Amygdala (tissue), 56 donors: ENCODE measurements at regions not wholly inside any gene's neighbourhood (a gene's known extent, or its start where the extent isn't known, plus 50 kb on each side); places are given as distances from the start of the nearest gene placed in this dataset.

Source experiments
- DNase-seq, 56 donors: peaks; one replicate each; lab custom pipeline; 2025; lab: John Stamatoyannopoulos, UW

DNA sequence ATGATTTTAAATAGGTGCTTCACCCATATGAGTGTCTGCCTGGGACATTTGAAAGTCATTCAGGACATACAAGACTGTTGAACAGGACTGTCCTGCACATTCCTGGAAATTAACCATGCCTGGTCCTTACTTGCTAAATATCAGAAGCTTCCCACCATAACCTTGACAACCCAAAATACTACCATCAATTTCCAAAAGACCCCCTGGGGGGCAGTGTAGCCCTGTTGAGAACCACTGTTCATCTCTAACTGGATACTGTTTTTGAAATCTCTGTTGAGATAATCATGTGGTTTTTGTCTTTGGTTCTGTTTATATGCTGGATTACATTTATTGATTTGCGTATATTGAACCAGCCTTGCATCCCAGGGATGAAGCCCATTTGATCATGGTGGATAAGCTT is 123.8 kb upstream of the ARHGEF26 start:
- peak in 1 of 56 donors; percentile 10 for DNase-seq

DNA sequence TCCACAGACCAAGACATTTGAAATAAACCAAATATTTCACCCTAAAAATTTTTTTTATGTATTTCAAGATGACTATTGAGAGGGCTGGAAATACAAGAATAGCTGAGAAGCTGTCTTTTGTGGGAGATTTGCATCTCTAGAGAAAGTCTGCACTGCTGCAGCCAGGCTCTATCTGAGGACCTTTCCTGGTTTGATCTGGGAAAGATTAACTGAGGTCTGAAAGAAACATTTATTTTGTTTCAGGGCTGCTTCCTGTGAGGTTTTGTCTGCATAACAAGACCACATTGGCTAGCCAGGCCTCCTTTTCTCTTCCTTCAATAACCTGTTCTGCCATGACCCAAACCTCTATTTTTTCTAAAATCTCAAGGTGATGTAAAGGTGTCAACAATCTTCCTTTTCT is 117.5 kb upstream of the ARHGEF26 start:
- no peak for DNase-seq

DNA sequence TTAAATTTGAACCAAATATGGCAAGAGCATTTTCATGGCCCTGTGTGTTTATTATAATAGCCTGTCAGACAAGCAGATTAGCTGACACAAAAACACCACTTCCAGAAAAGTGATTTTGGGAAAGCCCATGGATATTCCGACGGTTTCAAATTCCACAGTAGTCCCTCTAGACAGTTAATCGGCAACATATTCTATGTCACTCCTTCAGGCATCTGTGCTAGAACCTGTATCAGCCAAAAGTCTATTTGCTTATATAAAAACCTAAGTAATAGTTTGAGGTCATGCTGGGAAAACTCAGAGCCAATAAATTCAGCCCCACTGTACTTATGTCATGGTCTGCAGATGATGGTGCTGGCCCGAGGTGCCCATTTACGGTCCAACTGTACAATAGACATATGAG is 110.2 kb upstream of the ARHGEF26 start:
- no peak for DNase-seq

DNA sequence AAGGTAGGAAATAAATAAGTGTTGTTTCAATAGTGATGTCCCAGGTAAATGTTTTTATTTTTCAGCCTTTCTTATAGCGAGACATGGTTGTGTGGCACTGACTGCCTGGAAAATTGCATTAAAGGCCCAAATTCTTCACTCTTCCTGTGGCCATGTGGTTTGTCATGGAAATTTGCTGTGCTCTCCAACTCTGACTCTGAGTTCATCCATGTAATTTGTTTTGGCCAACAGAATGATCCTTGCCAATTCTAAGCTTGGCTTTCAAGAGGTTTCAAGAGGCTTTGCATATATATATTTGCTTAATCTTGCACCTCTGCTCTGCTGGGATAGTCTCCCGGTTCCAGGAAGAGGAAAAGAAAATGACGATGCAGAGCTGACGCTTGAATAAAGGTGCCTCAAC is 107.5 kb upstream of the ARHGEF26 start:
- DNase-seq = no peak

DNA sequence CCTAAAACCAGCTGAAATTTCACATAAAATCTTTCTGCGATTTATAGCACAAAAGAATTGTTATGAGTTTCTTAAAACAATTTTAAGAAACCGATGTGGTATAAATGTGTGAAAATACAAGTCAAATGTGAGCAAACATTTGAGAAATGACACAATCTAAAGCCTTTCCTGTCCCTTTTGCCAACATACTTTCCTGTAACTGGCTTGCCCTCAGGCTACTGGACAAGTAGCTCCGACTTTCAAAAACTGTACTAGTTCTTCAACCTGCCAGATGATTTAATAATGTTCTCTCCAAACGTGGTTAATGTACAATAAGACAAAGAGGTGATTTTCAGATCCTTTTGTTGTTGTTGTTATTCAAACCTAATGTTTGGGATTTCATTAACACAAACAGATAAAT is 105.9 kb upstream of the ARHGEF26 start:
- DNase-seq = no peak

DNA sequence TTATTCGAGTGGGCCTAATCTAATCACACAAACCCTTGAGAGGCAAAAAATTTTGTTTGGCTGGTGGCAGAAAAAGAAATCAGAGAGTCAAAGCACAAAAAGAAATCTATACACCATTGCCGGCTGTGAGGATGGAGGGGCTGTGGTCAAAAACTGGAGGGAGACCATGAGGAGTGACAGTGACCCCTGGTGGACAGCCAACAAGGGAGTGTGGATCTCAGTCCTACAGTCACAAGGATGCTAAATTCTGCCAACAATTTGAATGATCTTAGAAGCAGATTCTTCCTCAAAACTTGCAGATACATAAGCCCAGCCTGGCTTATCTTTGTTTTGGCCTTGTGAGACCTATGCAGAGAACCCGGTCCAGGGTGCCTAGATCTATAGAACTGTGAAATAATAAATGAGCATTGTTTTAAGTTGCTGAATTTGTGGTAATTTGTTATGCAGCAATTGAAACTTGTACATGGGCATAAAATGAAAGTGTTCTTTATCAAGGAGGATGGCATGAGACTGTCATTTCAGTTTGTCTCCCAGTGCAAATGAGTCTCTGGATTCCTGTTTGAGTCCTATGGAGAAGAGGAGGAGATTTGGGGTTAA is 103.0 kb upstream of the ARHGEF26 start:
- DNase-seq = no peak

DNA sequence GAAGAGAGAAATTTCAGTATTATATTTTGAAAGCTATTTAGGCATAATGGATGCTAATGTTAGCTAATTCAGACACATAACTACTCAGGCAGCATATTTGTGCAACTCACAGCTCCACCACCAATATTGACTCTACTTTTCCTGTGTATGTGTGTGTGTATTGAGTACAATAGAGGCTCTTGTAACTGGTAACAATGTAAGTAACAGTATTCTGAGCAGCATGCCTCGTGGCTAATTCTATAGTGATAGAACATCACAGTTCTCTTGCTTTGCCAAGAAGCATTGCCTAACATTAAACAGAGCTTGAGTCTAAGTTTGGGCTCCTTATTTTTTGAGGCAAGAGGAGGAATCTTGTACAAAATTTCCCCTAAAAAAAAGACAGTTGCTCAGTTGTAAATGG is 98.6 kb upstream of the ARHGEF26 start:
- DNase-seq = peak in 2 of 56 donors; percentile 3 to 32

DNA sequence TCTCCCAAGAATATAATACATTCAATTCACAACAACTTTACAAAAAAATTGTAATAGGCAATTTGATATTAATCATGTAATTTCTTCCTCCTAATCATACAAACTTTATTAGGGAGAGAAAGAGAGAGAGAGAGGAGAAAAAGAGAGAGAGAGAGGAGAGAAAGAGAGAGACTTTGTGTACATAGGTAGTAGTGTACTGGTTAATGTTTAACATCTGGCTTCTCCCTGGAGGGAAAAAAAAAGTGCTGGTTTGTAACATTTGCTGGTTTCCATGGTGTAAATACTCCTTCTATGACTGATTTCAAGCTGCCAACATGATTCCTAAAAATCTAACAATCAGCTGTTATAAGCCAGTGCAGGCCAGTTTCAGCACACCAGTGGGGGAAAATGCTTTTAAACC is 98.0 kb upstream of the ARHGEF26 start:
- DNase-seq = no peak

DNA sequence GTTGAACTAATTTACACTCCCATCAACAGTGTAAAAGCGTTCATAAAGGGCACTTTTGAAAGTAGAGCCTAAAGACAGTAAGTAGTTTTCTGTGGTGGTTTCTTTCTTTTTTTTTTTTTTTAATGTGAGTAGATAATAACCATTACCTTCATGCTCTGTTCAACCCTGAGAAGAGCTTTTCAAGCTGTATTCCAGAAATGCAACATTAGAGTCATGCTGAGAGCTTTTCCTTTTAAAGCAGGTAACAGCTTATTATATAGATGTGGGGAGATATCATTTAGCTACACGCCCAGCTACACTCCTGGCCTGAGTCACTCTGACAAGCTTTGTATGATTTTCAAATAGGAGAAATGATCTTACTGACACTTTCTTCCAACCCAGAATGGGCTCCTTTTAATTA is 96.2 kb upstream of the ARHGEF26 start:
- DNase-seq = no peak

DNA sequence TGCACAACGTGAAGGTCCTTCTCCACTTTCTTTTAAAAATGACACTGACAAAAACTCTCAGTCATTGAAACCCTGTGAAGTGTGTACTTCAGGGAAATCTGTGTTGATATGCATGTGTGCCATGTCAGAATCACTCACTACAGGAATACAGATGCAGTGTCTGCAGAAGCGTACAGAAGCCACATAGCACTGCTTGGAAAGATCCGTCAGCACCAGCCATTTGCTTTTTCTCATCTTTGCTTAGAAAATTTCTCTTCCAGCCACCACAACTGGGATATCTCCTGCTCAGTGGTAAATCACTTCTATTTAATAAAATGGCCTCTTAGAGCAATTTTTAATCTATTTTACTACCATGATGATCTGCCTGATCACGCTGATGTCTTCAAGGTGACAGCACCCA is 91.3 kb upstream of the ARHGEF26 start:
- DNase-seq = no peak

DNA sequence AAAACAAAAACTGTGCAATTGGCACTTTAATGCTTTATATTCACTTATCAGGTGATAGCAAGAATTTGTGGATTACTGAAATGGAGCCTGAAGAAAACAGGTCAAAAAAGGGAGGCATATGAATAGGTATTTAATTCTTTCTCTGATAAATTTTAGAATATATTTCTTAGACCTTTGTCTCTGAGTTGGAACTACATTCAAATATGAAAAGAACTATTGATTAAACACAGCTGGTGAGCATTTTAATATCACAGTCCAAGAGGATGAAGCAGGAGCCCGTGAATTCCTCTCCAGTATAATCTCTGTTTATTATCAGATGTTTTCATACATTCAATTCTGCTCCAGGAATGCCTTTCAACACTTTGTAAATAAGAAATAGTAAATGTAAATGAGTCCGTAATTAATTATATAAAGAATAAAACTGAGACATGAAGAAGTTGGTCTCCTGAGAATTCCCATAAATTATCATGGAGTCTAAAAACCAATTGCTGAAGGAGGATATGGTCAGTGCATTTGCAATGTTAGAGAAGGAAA is 86.3 kb upstream of the ARHGEF26 start:
- no peak for DNase-seq

DNA sequence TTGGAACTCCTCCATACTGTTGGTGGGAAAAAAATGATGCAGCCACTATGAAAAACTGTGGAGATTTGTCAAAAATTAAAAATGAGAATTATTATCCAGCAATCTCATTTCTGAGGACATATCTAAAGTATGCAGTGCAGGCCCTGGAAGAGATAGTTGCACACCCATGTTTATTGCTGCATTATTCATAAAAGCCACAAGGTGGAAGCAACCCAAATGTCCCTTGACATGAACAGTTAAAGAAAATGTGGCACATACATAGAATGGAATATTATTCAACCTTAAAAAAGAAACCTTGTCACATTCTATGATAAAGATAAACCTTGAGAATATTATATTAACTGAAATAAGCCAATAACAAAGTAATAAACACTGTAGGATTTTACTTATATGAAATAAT is 80.9 kb upstream of the ARHGEF26 start:
- DNase-seq = no peak

DNA sequence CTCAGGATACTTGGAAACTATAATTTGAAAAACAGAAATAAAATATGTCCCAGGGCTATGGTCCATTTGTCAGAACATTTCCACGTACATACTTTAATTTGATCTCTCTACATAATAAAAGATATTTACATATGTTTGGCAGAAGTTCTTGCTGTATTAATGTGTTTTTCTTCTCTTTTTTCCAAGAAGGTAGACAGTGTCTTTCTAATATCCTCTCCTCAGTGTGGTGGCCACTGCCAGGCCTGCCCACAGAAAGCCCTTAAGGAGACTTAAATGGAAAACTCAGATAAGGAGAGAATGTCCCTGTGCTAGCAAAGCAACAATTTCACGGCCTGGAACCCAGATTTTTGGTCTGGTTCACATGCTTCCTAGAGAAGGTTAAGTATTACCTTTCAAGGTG is 76.5 kb upstream of the ARHGEF26 start:
- no peak for DNase-seq

DNA sequence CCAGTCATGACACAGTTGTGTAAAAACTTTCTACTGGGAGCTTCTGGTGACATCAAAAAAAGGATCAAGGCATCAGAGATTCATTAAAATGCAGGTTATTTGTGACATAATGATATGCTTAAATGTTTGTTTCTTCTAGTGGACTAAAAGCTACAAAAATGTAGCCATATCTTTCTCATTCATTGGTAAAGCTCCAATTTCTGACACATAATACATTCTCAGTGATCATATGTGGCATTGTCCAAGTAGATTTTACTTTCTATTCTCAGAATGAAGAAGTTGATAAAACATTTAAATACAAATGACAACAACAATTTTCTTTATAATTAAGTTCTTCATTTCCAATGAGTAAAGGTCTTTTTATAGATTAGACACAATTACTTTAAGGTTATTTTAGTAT is 71.0 kb upstream of the ARHGEF26 start:
- DNase-seq = no peak

DNA sequence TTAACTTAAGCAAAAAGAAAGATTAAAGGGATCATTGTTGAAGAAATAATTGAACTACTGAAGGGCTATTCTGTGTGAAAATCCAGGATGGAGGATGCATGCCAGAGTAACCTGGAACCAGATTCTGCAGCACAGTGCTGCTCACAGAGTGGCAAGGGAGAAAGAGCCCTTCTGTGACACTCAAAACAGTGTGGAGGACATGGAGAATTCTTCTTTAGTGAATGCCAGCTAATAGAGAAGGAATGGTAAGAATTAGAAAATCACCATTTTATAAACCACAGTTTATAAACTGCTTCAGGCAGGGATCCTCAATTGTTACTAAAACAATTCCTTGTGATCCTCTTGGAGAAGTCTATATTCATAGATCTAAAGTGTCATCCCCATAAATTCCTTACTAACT is 70.4 kb upstream of the ARHGEF26 start:
- no peak for DNase-seq

DNA sequence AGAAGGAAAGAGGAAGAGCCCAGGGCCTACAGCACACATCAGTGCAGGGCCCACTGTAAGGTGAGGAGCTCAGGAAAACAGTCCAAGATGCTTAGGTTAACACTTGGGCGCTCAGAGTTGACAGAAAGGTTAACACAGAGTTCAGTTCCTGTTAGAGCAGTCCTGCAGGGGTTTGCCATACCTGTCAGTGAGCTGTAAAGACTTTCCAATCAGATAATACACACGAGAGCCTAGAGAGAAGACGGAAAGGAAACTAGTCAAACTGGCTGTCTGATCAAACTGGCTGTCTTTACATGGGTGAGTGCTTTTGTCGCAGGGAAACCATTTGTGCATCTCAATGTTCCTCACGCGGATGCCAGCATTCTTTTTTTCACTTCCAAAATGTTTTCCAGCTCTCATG is 61.4 kb upstream of the ARHGEF26 start:
- DNase-seq = peak in 2 of 56 donors; percentile 3 to 36

DNA sequence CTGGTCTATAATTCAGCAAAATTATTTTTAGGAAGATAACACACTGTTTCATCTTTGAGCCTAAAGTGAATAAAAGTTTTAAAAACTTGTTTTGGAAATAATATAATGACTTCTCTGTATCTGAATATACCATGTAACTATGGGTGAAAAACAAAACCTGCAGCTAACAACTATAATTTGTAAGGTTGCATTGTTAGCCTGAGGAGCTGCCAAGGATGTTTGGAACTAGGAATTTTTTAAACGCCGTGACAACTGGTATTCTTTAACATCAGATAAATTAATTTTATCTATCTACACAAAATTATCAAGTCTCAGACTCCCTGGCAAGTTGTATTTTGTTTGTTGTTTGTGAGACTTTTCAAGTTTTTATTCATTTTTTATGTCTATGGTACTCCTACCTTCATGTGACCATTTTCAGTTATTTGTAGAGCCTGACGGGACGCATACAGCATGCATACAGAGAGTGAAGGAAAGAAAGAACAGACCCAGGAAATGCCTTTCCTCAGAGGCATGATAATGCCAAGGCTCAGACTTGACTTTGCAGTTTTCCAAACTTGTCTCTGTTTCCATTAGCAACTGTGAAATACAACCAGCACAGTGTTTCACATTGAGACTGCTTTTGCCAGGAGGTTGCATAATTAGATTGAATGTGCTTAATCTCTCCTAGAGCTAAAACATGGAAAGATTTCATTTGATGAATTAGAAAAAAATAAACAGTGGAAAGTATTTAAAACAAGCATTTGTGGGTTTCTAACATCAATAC is 60.8 kb upstream of the ARHGEF26 start:
- DNase-seq = peak in 13 of 56 donors; percentile 3 to 49 (median 8)

DNA sequence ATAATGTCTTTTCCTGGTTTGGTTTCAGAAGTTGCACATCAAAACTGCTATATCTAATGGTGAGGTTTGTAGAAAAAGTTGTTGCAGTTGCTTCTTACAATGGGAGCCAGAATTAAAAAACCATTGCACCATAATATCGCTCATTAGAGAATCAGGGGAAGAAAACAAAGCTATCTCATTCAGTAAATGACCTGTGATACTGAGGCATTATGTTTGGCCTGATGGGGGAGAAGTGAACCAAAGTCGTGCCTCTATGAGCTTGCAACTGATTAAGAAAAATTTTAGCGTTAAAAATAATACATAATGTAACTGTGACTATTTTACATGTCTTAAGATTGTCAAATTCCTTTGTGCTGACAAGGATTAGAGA is 60.2 kb upstream of the ARHGEF26 start:
- DNase-seq = no peak

DNA sequence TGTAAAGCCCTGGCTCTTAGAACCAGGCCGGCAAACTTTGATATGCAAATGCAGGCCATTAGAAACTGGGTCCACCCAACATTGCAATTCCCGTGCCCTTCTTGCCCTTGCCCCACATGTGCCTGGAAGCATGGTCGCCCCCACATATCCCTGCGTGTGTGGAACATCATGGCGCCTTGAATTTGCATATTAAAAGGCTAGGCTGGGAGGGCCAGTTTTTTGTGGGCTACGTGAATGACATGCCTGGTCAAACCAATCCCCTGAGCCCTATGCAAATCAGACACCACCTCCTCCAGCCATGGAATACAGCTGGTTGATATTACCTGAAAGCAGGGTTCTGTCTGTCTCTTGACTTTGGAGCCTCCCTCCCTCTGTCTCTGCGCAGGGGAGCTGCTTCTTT is 58.7 kb upstream of the ARHGEF26 start:
- DNase-seq = no peak

DNA sequence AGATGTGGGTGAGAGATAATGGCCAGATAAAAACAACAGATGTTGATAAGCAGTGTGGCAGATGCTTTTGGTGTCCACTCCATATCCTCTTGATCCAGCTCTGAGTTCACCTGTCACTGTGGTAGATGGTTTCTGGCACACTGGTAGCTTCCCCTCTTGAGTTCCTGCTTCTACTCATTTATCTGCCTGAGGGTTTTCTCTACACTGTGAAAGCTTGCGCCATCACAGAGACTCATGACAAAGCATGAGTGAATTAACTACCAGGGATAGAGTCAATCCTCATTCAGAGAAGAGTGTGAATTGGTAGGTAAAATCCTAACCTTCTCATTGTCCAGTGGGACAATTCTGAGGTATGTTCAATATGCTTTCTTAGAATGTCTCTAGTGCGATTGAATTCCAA is 50.0 kb upstream of the ARHGEF26 start:
- no peak for DNase-seq
